GM23338 (cell line): ENCODE measurements at regions not wholly inside any gene's neighbourhood (a gene's known extent, or its start where the extent isn't known, plus 50 kb on each side); places are given as distances from the start of the nearest gene placed in this dataset.
A peak's percentile ranks its signal among the peaks of the same experiment; 100 is the strongest.
"Not testable (repeated sequence)": the region's sequence is repeated elsewhere in the genome, so short reads cannot be mapped to it uniquely, and the experiment has no call there.

Source experiments
- ATAC-seq: fragments of 200-7000 bp; cut with Tn5 transposase; 3 replicates; pipeline ENCODE4 v1.9.1; 2020
- DNase-seq: peaks from one replicate; pipeline ENCODE4 v3.0.0-alpha.2; 2015; ENCODE audit warnings: low spot score
- H2AFZ ChIP-seq: fragments of 200-600 bp; sonication (generic); 2 replicates; pipeline ENCODE4 v1.8.0; 2016; ENCODE audit warnings: antibody characterized with exemption, mild to moderate bottlenecking, moderate library complexity
- H3F3A ChIP-seq: fragments of 200-600 bp; sonication (generic); replicated peaks from 2 replicates; pipeline ENCODE4 v1.8.0; 2017; ENCODE audit warnings: antibody characterized with exemption, mixed run types, low read depth
- H3K27ac ChIP-seq: fragments of 200-600 bp; sonication (generic); 2 replicates; pipeline ENCODE4 v1.6.1; 2016; ENCODE audit warnings: low read depth
- H3K27me3 ChIP-seq: fragments of 200-600 bp; sonication (generic); 2 replicates; pipeline ENCODE4 v1.8.0; 2016; ENCODE audit warnings: mild to moderate bottlenecking, mixed run types, moderate library complexity; ENCODE audit not compliant: insufficient read depth
- H3K36me3 ChIP-seq: fragments of 200-600 bp; sonication (generic); 2 replicates; pipeline ENCODE4 v1.8.0; 2016; ENCODE audit warnings: mild to moderate bottlenecking; ENCODE audit not compliant: insufficient read depth
- H3K4me1 ChIP-seq: fragments of 200-600 bp; sonication (generic); 2 replicates; pipeline ENCODE4 v1.8.0; 2016; ENCODE audit warnings: mild to moderate bottlenecking, moderate library complexity; ENCODE audit not compliant: insufficient read depth
- H3K4me2 ChIP-seq: fragments of 200-600 bp; sonication (generic); 2 replicates; pipeline ENCODE4 v1.7.1; 2017; ENCODE audit warnings: mixed run types
- H3K4me3 ChIP-seq: fragments of 200-600 bp; sonication (generic); 2 replicates; pipeline ENCODE4 v1.6.1; 2016; ENCODE audit warnings: mixed run types
- H3K79me2 ChIP-seq: fragments of 200-600 bp; sonication (generic); replicated peaks from 2 replicates; pipeline ENCODE4 v1.8.0; 2017; ENCODE audit warnings: mild to moderate bottlenecking; ENCODE audit not compliant: insufficient read depth
- H3K9me2 ChIP-seq: fragments of 200-600 bp; sonication (generic); 2 replicates; pipeline ENCODE4 v1.8.0; 2017; ENCODE audit not compliant: insufficient read depth
- H4K20me1 ChIP-seq: fragments of 200-600 bp; sonication (generic); replicated peaks from 2 replicates; pipeline ENCODE4 v1.8.0; 2017; ENCODE audit warnings: mild to moderate bottlenecking; ENCODE audit not compliant: insufficient read depth
- H3K27ac Mint-ChIP-seq: 2 replicates; pipeline ENCODE4 v1.8.0; 2020; ENCODE audit warnings: inconsistent platforms, mild to moderate bottlenecking, moderate library complexity, mixed read lengths
- H3K27me3 Mint-ChIP-seq: 3 replicates; pipeline ENCODE4 v1.8.0; 2022; ENCODE audit warnings: low read depth, mild to moderate bottlenecking, moderate library complexity, mixed read lengths, inconsistent platforms; ENCODE audit not compliant: insufficient read depth, poor library complexity
- H3K36me3 Mint-ChIP-seq: 3 replicates; pipeline ENCODE4 v1.8.0; 2021; ENCODE audit warnings: low read depth, mild to moderate bottlenecking, inconsistent platforms, moderate library complexity, mixed read lengths
- H3K4me1 Mint-ChIP-seq: 3 replicates; pipeline ENCODE4 v1.8.0; 2020; ENCODE audit warnings: mild to moderate bottlenecking, inconsistent platforms, mixed read lengths
- H3K4me3 Mint-ChIP-seq: 3 replicates; pipeline ENCODE4 v1.8.0; 2021; ENCODE audit warnings: moderate library complexity, mild to moderate bottlenecking, inconsistent platforms, mixed read lengths
- H3K9me3 Mint-ChIP-seq: 3 replicates; pipeline ENCODE4 v1.8.0; 2020; ENCODE audit warnings: moderate library complexity, mild to moderate bottlenecking, inconsistent platforms, mixed read lengths
- CREB1 ChIP-seq: fragments of 250-450 bp; sonication (Bioruptor Pico); IDR thresholded peaks from 2 replicates; pipeline ENCODE4 v1.5.0; 2020; ENCODE audit warnings: low read depth, mild to moderate bottlenecking, moderate library complexity
- EZH2 ChIP-seq: fragments of 200-600 bp; sonication (generic); IDR thresholded peaks from one replicate; pipeline ENCODE4 v1.8.0; 2017; ENCODE audit warnings: antibody characterized with exemption, mild to moderate bottlenecking, low read depth; ENCODE audit not compliant: unreplicated experiment
- EZH2phosphoT487 ChIP-seq: fragments of 200-600 bp; sonication (generic); IDR thresholded peaks from one replicate; pipeline ENCODE4 v1.8.1; 2018; ENCODE audit warnings: antibody characterized with exemption; ENCODE audit not compliant: unreplicated experiment
- POLR2AphosphoS5 ChIP-seq: IDR thresholded peaks from 2 replicates; pipeline ENCODE4 v1.6.1; 2016; ENCODE audit warnings: antibody characterized with exemption, low read depth
- STAT1 ChIP-seq: IDR thresholded peaks from one replicate; pipeline ENCODE4 v1.6.1; 2016; ENCODE audit warnings: antibody characterized with exemption; ENCODE audit not compliant: unreplicated experiment
- ZNF331 ChIP-seq: fragments of 250-450 bp; sonication (Bioruptor Pico); IDR thresholded peaks from 2 replicates; pipeline ENCODE4 v1.5.0; 2020; ENCODE audit warnings: low read depth, mild to moderate bottlenecking, moderate library complexity
- ZNF462 ChIP-seq: fragments of 250-450 bp; sonication (Bioruptor Pico); IDR thresholded peaks from 2 replicates; pipeline ENCODE4 v1.5.0; 2020; ENCODE audit warnings: mild to moderate bottlenecking, moderate library complexity

- TF ChIP-seq ZNF331 (CRISPR knock-in tag) (no peak), POLR2AphosphoS5 (no peak)
These were observed 141.2 kb upstream of the INTU start (continued) for GRCh38 chr4:127491571-127491970.

GRCh38 chr4:127496875-127497274 lies 135.9 kb upstream of the INTU start:
- not testable (repeated sequence) for DNase-seq, H3K4me3 ChIP-seq, H3K27me3 Mint-ChIP-seq, ATAC-seq, H3K36me3 Mint-ChIP-seq, H3K27ac Mint-ChIP-seq, H3K4me1 ChIP-seq, H3K79me2 ChIP-seq, H3K27ac ChIP-seq, H4K20me1 ChIP-seq, H3K4me2 ChIP-seq, H3K36me3 ChIP-seq, H3K9me3 Mint-ChIP-seq, H3K4me3 Mint-ChIP-seq, H3K27me3 ChIP-seq, H3K9me2 ChIP-seq, H3F3A ChIP-seq
- peaks cover 11% of the 10 kb centered on the region; the same call in 2 of the 3 replicates for H3K4me1 Mint-ChIP-seq
- H2AFZ ChIP-seq: 0 out of 2 replicates have a peak overlapping the region, but pooled peaks have one; percentile 3

- H3K36me3 ChIP-seq: no peaks in the 10 kb centered on the region
- H3K4me1 Mint-ChIP-seq: peaks cover 23% of the 10 kb centered on the region
- TF ChIP-seq STAT1 (no peak), EZH2 (no peak), CREB1 (CRISPR knock-in tag) (no peak), EZH2phosphoT487 (no peak), ZNF462 (CRISPR knock-in tag) (no peak)
- no peaks in the 10 kb centered on the region for H3K27me3 ChIP-seq
- H3K4me3 Mint-ChIP-seq: no peak overlapping the region
- H3K9me3 Mint-ChIP-seq: no peaks in the 10 kb centered on the region
- no peaks in the 10 kb centered on the region for H3K9me2 ChIP-seq
- H3K27me3 Mint-ChIP-seq: no peaks in the 10 kb centered on the region
- no peak overlapping the region for H3K4me2 ChIP-seq
- no peaks in the 10 kb centered on the region for H4K20me1 ChIP-seq
- H3F3A ChIP-seq: no peaks in the 10 kb centered on the region
- no peak overlapping the region for H3K27ac ChIP-seq
- 0 out of 2 replicates have a peak overlapping the region, but pooled peaks have one; percentile 45 for H2AFZ ChIP-seq
- ATAC-seq (no peak), DNase-seq (no peak)
- H3K36me3 Mint-ChIP-seq: no peaks in the 10 kb centered on the region
- no peak overlapping the region for H3K27ac Mint-ChIP-seq
- H3K4me3 ChIP-seq: no peak overlapping the region
- peaks cover 5% of the 10 kb centered on the region; the same call in 1 of the 2 replicates for H3K4me1 ChIP-seq
- H3K79me2 ChIP-seq: no peaks in the 10 kb centered on the region
These were observed 134.4 kb upstream of the INTU start for GRCh38 chr4:127498366-127498765.
